Left lung (tissue), 4 donors: ENCODE measurements at regions not wholly inside any gene's neighbourhood (a gene's known extent, or its start where the extent isn't known, plus 50 kb on each side); places are given as distances from the start of the nearest gene placed in this dataset.
A peak's percentile ranks its signal among the peaks of the same experiment; 100 is the strongest.

Experiments
- ATAC-seq: fragments of 200-7000 bp; cut with Tn5 transposase; one replicate; pipeline ENCODE4 v1.9.1; 2020; ENCODE audit warnings: moderate library complexity
- DNase-seq, 4 donors: peaks; one replicate each; pipeline ENCODE4 v3.0.0-alpha.2; 2013 to 2020
- H3K27ac ChIP-seq, 2 donors: fragments of 200-600 bp; sonication (generic) in 1 of 2; one replicate each; pipeline versions ENCODE4 v1.5.0 to v1.8.0; 2020 to 2021
- H3K27me3 ChIP-seq, 2 donors: fragments of 200-600 bp; sonication (generic) in 1 of 2; one replicate each; pipeline versions ENCODE4 v1.5.0 to v1.8.0; 2020 to 2021
- H3K36me3 ChIP-seq, 2 donors: fragments of 200-600 bp; sonication (generic) in 1 of 2; one replicate each; pipeline versions ENCODE4 v1.5.0 to v1.8.0; 2020 to 2021
- H3K4me1 ChIP-seq, 2 donors: fragments of 200-600 bp; one replicate each; pipeline ENCODE4 v1.8.0; 2021
- H3K4me3 ChIP-seq, 2 donors: fragments of 200-600 bp; sonication (generic) in 1 of 2; one replicate each; pipeline versions ENCODE4 v1.5.0 to v1.8.0; 2020 to 2021; ENCODE audit warnings: mild to moderate bottlenecking in 1 of 2
- H3K9me3 ChIP-seq, 2 donors: fragments of 200-600 bp; sonication (generic) in 1 of 2; one replicate each; pipeline versions ENCODE4 v1.5.0 to v1.8.0; 2020 to 2021
- intact Hi-C, 2 donors: fragments of 100-400 bp; cut with DNase I; formaldehyde crosslinking; loops; one replicate each; pipeline versions ENCODE4 v1.11.2 to v1.14.2; 2022
- TF ChIP-seq, protein P1 (sequence below), 2 donors: fragments of 200-600 bp; sonication (generic) in 1 of 2; IDR thresholded peaks; one replicate each; pipeline versions ENCODE4 v1.5.0 to v1.8.0; 2021; ENCODE audit warnings: antibody characterized with exemption in 2 of 2
- donor health status: DM: no; HTN: yes; CAD: no.
- donor health status: DM: no; HTN: no; CAD: no.

GRCh38 chr5:17037751-17038150 lies 101.7 kb upstream of the MYO10 start:
- H3K27ac ChIP-seq: peak overlapping the region in 1 of 2 donors; percentile 17
- ATAC-seq (no peak), DNase-seq (no peak)
- no peaks in the 10 kb centered on the region for H3K4me1 ChIP-seq
- intact Hi-C loops: no loop called here
- no peaks in the 10 kb centered on the region for H3K27me3 ChIP-seq
- no peak overlapping the region for H3K4me3 ChIP-seq
- TF ChIP-seq, protein P1, sequence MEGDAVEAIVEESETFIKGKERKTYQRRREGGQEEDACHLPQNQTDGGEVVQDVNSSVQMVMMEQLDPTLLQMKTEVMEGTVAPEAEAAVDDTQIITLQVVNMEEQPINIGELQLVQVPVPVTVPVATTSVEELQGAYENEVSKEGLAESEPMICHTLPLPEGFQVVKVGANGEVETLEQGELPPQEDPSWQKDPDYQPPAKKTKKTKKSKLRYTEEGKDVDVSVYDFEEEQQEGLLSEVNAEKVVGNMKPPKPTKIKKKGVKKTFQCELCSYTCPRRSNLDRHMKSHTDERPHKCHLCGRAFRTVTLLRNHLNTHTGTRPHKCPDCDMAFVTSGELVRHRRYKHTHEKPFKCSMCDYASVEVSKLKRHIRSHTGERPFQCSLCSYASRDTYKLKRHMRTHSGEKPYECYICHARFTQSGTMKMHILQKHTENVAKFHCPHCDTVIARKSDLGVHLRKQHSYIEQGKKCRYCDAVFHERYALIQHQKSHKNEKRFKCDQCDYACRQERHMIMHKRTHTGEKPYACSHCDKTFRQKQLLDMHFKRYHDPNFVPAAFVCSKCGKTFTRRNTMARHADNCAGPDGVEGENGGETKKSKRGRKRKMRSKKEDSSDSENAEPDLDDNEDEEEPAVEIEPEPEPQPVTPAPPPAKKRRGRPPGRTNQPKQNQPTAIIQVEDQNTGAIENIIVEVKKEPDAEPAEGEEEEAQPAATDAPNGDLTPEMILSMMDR (IDR thresholded peaks at IDR 0.05): no peak
- H3K9me3 ChIP-seq: no peaks in the 10 kb centered on the region
- no peaks in the 10 kb centered on the region for H3K36me3 ChIP-seq

DNA sequence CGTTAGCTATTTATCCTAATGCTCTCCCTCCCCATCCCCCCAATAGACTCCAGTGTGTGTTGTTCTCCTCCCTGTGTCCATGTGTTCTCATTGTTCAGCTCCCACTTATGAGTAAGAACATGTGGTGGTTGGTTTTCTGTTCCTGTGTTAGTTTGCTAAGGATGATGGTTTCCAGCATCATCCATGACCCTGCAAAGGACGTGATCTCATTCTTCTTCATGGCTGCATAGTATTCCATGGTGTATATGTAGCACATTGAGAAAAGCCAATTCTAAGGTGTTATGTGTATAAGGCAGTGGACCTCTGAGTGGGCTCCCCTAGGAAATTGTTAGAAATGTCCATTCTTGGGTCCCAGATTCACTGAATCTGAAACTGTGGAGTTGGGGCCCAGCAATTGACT lies 103.1 kb upstream of the MYO10 start:
- Histone ChIP-seq H3K4me1 (no peaks in the 10 kb centered on the region), H3K4me3 (no peak overlapping the region), H3K36me3 (no peaks in the 10 kb centered on the region), H3K27me3 (no peaks in the 10 kb centered on the region), H3K9me3 (no peaks in the 10 kb centered on the region), H3K27ac (no peak overlapping the region)
- ATAC-seq (no peak), DNase-seq (no peak)
- TF ChIP-seq, protein P1 (IDR thresholded peaks at IDR 0.05): no peak
- intact Hi-C loops: no loop called here

GRCh38 chr5:17042041-17042440 lies 106.0 kb upstream of the MYO10 start:
- Histone ChIP-seq H3K27me3 (no peaks in the 10 kb centered on the region), H3K36me3 (no peaks in the 10 kb centered on the region), H3K4me1 (no peaks in the 10 kb centered on the region), H3K9me3 (no peaks in the 10 kb centered on the region), H3K27ac (no peak overlapping the region), H3K4me3 (no peak overlapping the region)
- TF ChIP-seq, protein P1 (IDR thresholded peaks at IDR 0.05): no peak
- ATAC-seq (no peak), DNase-seq (no peak)
- intact Hi-C loops: no loop called here

- ATAC-seq (no peak), DNase-seq (no peak)
- intact Hi-C loops: no loop called here
- no peaks in the 10 kb centered on the region for H3K9me3 ChIP-seq
- no peak overlapping the region for H3K4me3 ChIP-seq
- H3K36me3 ChIP-seq: no peaks in the 10 kb centered on the region
- no peaks in the 10 kb centered on the region for H3K27me3 ChIP-seq
- TF ChIP-seq, protein P1 (IDR thresholded peaks at IDR 0.05): no peak
- no peak overlapping the region for H3K27ac ChIP-seq
- no peaks in the 10 kb centered on the region for H3K4me1 ChIP-seq
Observed at GRCh38 chr5:17046320-17046719, 110.2 kb upstream of the MYO10 start.

DNA sequence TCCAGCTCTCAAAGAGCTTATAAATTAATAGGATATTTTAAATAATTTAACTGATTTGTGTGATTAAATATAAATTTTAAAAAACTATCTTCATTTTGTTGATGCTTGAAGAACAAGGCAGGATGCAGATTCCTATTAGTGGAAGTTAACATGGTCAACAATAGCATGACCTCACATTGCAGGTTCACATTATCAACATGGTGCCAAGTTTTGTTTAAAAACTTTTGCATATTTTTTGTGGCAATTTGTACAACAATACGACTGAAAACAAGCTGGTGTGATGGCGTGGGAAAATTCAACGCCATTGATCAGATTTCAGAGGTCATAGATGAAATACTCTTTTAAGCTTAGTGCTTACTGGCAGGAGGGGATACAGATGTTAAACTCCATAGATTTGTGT lies 114.1 kb upstream of the MYO10 start:
- Histone ChIP-seq H3K36me3 (no peaks in the 10 kb centered on the region), H3K4me1 (no peaks in the 10 kb centered on the region), H3K4me3 (no peak overlapping the region), H3K27me3 (no peaks in the 10 kb centered on the region), H3K9me3 (no peaks in the 10 kb centered on the region), H3K27ac (no peak overlapping the region)
- intact Hi-C loops: no loop called here
- no peak for DNase-seq
- no peak for ATAC-seq
- TF ChIP-seq, protein P1 (IDR thresholded peaks at IDR 0.05): no peak
